GM21360 (cell line): ENCODE measurements at regions not wholly inside any gene's neighbourhood (a gene's known extent, or its start where the extent isn't known, plus 50 kb on each side); places are given as distances from the start of the nearest gene placed in this dataset.
"Not testable (repeated sequence)": the region's sequence is repeated elsewhere in the genome, so short reads cannot be mapped to it uniquely, and the experiment has no call there.

Source experiments
- ATAC-seq: cut with Tn5 transposase; IDR thresholded peaks from one replicate; pipeline ENCODE4 v1.9.1; 2021; ENCODE audit warnings: mild to moderate bottlenecking, moderate library complexity; ENCODE audit not compliant: unreplicated experiment

DNA sequence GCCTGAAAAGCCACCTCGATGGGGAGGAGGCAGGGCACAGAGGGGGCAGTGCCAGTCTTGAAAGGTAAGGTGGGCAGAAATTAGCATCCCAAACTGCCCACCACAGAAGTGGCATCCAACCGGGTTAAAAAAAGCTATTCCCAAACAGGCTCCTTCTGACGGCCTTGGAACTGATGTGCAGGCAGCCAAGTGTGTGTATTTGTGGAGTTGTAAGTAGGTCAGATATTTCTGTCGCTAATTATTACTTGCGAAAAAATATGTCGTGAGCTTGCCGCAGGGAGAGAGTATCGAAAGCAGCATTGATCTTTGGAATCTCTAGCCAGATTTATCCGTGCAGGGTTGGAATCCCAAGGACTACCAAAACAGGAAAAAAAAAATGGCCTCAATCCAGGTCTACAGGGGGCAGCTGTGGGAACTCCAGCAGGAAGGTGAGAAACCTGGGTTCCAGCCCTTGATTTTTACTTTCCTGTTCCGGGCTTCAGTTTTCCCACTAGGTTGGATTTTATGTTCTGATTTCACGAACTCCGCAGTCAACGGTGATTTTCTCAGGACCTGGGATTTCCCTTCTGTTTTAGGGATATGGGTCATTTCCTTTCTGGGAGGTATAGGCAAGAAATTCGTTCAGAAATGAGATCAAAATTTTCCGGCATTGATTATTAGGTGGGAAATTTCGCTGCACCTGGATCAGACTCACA, 200.8 kb downstream of the RGS3 start:
- ATAC-seq = no peak

DNA sequence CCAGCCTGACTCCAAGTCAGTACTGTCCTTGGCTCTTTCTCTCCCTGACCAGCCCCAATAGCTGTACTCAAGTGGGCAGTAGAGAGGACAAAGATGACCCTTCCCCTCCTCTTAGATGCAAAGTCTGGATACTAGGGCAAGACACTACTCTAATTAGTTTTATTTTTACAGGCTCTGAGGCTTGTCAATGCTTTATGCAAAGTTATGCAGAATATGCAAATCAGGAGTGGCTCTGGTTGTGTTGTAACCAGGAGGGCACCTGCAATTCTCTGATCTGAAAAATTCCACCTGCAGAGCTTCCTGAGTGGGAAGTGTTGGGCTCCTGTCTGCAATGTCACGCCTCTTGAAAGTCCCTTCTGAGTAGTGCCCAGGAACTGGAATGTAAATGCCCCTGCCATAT, 201.5 kb downstream of the RGS3 start:
- no peak for ATAC-seq

DNA sequence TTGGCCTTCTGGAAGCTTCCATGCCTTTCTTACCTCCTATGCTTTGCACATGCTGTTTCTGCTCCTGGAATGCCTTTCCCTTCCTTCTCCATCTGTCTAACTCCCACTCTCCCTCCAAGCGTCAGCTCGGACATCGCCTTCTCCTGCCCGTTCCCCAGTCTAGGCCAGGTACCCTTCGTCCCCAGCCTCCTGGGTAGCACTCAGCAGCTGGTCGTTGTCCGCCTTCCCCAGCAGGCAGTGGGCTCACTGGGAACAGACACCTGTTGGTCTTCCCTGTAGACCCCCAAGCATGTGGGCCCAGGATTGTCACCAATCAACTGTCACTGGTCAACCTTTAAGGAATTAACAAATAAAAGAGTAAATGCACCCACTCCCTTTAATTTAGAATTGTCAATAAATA, 202.2 kb downstream of the RGS3 start:
- ATAC-seq = no peak

DNA sequence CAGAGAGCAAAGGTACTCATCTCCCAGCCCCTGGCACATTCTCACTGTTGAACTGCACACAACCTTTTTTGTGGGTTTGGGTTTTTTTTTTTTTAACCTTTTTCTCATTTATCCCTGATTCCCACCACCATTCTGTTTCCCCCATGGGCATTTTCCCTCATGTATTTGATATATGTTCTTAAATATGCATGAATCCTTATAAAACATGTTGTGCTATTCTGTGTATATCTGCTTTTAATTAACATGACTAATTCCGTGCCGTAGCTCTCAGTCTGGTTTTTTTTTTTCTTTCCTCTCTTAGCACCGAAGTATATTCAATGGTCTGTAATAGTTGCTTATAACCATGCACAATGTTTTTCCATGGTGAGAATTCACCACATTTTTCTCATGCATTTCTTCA, 204.5 kb downstream of the RGS3 start:
- no peak for ATAC-seq

DNA sequence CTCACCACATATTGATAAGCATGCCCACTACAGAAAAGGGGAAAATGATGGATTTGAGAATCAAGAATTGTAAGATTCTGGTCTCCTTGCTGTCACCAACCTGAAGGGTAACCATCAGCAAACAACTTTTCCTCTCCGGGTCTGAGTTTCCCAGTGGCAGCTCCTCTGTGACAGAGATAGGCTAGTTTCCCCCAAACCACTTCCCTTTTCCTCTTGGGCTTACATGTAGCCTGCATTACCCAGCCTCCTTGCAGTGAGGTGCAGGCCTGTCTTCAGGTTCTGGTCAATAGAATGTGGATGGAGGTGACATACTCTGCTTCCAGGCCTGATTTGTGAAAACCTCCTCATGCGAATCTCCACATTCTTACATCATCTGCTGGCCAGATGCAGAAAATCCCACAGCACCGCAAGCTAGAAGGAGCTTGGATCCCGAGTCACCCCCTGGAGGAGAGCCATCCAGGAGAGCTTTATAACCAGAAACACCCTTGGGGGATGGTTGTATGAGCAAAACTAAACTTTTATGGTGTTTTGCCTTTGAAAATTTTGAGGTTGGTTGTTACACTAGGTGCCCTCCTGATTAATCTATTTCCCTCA, 206.1 kb downstream of the RGS3 start:
- ATAC-seq = no peak

DNA sequence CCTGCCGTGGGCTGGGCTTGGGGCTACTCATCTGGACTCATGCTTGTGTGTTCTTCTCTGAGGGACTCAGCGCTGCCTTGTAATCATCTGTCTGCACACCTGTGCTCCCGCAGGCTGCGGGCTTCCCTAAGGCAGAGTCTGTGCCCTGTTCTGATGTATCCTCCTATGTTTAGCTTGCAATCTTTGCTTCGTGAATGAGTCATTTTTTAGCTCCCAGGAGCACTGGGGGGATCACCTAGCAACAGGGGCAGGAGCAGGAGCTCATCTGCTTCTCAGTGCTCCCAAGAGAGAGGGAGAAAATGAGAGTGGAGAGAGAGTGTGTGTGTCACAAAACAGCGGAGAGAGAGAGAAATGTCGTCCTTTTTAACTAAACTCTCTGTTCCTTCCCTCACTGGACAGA, 202.4 kb upstream of the ZNF618 start:
- no peak for ATAC-seq

DNA sequence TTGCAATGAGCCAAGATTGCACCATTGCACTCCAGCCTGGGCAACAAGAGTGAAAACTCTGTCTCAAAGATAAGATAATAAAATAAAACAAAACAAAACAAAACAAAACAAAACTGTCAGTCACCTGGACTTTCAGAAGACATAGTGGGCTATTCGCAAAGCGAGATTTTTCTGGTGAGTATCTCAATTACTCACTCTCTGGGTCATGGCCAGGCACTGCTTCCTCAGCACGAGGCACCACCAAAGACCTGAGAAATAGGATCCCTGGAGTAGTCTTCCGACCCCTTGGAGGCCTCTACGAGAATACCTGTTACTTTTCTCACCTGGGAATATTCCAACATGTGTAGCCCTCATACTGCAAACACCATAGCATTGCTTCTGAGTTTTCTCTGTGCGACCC, 201.7 kb upstream of the ZNF618 start:
- no peak for ATAC-seq

DNA sequence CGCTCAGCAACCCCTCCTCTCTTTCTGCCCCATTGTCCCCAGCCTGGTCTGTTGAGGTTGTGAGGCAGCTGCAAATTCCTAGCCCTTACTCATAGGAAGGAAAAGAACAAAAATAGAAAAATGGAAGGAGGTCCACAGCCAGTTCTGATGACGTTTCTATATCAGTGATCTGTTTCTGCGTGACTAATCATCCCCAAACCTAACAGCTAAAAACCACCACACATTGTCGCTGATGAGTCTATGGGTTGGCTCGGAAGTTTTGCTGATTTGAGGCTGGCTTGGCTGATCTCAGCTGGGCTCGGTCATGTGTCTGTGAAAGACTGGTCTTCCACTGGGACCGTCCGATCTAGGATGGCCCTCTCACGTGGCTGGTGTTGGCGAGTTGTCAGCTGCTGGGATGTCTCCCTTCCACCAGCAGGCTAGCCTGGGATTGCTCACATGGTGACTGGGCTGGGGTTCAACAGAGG, 200.6 kb upstream of the ZNF618 start:
- no peak for ATAC-seq

DNA sequence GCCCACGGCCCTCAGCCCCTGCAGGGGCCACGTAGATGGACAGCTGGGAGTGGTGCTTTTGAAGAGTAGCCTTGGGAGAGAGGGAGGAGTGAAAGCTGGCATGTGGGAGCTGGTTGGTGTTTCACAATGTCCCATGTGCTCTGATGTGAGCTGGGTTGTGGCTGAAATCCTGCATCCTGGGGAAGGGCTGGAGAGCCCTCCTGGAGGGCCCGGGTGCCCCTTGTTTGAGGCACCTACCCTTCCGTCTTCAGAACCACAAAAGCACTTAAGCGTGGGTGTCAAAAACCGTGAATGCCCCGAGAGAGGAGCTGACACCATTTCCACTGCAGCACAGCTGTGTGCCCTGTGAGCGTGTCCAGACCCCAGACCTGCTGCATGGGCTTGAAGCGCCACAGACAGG, 199.1 kb upstream of the ZNF618 start:
- ATAC-seq = no peak

DNA sequence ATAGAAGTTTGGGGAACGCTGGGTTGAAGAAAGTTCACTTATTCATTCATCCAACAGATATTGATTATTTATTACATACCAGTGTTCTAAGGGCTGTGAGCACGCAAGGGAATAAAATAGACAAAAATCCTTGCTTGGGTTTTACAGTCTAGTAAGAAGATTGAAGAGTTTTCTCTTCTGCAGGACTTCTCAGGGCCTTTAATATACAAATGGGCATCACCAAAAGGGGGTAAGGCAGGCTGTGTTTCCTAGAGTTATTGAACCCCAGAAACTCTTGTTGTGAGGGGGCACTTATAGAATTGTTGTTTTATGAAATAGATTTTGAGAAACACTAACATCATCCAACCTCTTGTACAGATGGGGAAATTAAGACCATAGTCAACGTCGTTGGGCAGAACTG, 198.5 kb upstream of the ZNF618 start:
- no peak for ATAC-seq

DNA sequence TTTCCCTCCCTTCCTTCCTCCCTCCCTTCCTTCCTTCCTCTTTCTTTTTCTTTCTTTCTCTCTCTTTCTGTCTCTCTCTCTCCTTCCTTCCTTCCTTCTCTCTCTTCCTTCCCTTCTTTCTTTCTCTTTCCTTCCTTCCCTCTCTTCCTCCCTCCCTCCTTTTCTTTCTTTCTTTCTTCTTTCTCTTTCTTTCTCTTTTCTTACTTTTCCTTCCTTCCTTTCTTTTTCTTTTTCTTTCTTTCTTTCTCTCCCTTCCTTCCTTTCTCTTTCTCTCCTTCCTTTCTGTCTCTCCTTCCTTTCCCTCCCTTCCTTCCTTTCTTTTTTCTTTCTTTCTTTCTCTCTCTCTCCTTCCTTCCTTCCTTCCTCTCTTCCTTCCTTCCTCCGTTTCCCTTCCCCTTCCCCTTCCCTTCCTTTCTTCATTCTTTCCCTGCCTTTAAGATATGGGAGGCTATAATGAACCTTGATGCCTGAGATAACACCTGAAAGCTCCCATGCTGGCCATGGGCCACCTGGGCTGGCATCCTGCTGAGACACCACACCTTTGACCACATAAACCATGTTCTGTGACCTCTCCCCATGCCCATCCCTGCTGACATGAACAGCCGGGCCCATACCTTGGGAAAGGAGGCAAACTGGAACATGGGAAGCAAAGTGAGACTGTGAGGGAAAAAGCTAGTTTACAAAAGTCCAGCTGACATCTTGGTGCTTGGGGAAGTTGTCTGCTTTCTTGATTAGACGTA, 197.8 kb upstream of the ZNF618 start:
- no peak for ATAC-seq

DNA sequence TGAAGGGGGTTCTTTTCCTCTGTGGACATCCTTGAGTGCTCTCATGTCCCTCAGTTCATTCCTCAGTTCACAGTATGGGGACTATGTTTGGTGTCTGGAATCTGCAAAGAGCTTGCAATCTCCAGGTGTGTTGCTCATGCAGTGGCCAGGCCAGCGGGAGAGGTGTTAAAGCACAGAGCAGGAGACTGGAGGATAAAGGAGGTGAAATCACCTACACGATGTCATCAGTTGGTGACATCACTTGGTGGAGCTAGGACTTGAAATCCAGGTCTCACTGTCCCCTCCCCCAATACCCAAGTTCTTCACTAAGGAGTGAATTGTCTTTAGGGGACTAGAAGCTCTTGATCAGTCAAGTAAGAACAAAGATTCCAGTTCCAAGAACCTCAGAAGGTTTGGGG, 197.3 kb upstream of the ZNF618 start:
- ATAC-seq = no peak

DNA sequence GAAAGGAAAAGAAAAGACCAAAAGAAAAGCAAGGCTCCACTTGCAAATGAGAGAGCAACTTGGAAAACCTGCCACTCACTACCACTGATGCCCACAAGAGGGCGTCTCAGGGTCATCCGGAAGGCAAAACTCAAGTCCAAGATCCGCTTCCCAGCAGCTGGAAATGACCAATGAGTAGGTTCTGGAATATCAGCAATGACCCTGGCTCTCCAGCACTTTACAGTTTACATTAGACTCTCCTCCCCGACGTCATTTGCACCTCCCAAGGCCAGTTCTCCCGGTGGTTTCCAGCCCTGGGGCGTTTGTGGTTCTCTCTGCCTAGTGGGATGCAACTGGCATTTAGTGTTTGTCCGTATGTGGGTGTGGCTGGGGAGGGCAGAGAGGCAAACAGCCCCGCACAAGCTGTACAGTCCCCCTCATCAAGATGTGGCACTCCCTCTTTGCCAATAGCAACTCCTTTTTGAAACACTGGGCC, 193.8 kb upstream of the ZNF618 start:
- ATAC-seq = no peak

DNA sequence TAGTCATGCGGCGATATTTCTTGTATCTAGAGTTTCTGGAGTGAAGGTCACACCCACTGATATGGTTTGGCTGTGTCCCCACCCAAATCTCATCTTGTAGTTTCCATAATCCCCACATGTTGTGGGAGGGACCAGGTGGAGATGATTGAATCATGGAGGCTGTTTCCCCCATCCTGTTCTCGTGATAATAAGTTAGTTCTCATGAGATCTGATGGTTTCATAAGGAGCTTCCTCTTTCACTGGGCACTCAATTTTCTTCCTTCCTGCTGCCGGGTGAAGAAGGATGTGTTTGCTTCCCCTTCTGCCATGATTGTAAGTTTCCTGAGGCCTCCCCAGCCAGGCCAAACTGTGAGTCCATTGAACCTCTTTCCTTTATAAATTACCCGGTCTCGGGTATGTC, 190.5 kb upstream of the ZNF618 start:
- not testable (repeated sequence) for ATAC-seq

DNA sequence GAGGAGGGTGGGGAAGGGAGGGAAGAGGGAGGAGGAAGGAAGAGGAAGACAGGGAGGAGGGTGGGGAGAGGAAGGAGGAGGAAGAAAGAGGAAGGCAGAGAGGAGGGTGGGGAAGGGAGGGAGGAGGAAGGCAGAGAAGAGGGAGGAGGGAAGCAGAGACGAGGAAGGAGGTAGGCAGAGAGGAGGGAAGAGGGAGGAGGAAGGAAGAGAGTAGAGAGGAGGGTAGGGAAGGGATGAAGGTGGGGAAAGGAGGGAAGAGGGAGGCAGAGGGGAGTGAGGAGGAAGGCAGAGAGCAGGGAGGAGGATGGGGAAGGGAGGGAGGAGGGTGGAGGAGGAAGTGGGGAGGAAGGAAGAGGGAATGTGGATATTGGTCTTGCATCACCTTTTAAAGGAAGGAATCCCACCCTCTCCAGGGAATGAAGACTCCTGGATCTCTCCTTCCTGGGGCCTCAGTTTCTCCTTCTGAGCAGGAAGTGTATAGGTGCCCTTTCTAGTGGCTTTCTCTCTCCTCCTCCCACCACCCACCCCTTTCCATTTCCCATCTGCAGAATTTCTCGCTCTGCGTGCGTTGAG, 188.9 kb upstream of the ZNF618 start:
- no peak for ATAC-seq

DNA sequence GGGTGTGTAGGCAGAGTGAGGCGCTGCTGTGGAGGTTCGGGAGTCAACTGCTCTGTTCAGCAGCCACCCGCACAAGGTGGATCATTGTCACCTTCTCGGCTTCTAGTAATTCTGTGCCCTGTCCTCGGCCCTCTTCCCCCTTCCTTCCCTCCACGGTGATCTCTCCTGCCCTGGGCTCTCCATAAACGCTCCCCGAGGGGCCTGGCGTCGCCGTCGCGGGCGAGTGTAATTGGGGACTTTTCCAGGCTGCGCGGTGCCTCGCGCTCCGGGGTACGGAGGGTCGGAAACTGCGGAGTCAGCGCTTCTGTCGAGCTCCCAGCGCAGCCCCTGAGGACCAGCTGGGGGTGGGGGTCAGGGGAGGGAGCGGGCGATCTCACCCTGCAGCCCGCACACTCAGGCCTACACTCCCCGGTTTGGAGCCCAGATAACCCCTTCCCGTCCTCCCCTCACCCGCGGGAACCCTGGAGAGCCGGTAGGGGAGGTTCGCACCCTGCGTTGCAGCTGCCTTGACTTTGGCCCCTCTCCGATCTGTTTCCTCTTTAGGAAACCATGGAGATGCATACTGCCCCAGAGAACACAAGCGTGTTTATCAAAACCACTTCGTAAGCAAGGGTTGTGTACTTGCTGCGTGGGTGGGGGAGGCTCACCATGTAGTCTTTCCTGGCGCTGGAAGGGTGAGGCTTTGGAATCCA, 188.3 kb upstream of the ZNF618 start:
- ATAC-seq = no peak

DNA sequence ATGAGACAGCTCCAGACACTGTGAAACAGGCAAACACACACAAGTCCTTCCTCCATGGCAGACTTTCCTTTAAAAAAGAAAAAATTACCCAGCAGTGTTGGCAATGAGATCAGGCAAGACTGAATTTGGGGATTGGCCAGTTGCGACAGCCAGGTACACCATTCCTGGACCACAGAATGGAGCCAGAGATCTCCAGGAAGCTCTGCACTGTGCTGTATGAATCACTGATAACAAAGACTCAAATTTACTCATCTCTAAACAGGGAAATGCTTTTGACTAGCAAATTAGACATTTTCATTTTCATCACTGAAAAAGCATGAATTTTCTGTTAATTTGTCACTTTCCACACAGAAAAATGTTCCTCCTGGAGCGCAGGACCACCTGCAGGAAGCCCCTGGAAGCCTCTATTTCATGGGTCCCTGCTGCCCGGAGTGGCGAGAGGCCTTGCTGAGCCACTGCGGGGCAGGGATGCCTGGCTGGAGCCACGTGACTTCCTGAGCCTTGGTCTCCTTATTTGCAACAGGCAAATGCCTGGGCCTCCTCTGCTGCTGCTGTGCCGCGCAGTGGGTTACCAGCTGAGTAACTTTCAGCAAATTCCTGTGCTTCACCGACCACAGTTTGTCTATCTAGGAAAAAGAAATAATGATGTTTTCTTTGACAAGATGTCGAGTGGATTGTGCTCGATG, 185.9 kb upstream of the ZNF618 start:
- ATAC-seq = no peak

DNA sequence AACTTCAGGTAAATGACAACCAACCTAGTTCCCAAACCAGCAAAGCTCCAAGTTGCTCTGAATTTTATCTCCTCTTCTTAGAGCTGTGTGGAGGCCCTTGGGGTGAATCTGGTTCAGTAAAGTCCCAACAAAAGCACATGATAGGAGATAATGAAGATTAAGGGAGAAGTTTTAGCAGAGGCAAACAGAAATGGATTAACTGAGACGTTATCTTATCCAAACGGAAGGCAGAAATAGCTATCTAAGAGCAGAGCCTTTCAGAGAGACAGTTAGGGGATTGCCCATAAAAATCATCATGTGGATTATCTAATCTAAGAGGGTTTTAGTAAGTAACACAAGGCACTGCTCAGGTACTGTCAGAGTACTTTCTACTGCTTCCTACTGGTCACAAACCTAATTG, 183.9 kb upstream of the ZNF618 start:
- no peak for ATAC-seq

DNA sequence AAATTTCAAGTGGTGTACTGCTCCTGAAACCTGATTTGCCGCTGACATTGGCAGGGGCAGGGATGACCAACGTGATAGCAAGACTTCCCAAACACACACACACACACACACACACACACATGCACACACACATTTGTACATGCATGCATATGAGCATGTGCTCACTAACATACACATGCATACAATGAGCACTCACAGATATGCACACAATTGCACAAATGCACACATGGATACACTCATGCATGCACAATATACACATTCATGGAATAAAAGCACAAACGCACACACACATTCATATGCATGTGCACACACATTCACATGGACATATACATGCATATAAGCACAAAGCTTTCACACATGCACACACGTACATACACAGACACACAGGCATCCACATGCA, 181.2 kb upstream of the ZNF618 start:
- ATAC-seq = no peak

DNA sequence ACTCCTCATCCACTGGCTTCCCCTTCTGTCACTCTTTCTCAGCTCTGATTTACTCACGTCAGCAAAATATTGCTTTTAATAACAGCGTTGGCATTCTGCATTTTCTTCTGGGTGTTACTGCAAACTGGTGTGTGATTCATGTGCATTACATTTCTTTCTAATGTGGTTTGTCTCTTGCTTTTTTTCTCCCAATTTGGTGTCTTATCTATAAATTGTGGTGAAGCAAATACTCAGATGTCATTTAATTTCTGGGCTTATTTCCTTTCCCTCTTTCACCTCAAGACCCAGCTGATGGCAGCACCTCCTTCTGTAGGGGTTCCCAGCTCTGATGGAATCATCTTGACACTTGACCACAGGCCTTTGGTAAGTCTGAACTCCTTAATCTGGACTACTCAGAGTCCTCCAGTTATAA, 180.7 kb upstream of the ZNF618 start:
- no peak for ATAC-seq

DNA sequence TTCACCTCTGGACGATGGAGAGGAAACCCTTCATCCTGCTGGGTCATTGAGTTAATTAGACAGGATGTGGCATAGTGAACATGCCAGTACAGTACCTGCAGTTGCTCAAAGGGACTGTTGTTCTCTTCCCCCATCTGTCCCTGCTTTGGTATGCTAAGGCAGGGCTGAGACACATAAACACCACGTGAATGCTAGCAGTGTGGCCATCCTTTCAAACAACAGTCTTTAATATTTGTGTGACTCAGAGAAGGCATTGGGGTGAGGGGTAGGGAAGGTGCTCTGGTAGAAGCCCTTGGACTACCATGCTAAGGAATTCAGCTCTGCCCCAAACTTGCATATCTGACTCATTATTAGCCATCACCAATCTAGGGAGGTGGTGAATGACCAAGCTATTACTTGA, 180.2 kb upstream of the ZNF618 start:
- no peak for ATAC-seq
